GM23338 (cell line): ENCODE measurements at regions not wholly inside any gene's neighbourhood (a gene's known extent, or its start where the extent isn't known, plus 50 kb on each side); places are given as distances from the start of the nearest gene placed in this dataset.

Experiments used
- ATAC-seq: fragments of 200-7000 bp; cut with Tn5 transposase; 3 replicates; pipeline ENCODE4 v1.9.1; 2020
- DNase-seq: peaks from one replicate; pipeline ENCODE4 v3.0.0-alpha.2; 2015; ENCODE audit warnings: low spot score
- H2AFZ ChIP-seq: fragments of 200-600 bp; sonication (generic); 2 replicates; pipeline ENCODE4 v1.8.0; 2016; ENCODE audit warnings: antibody characterized with exemption, mild to moderate bottlenecking, moderate library complexity
- H3F3A ChIP-seq: fragments of 200-600 bp; sonication (generic); replicated peaks from 2 replicates; pipeline ENCODE4 v1.8.0; 2017; ENCODE audit warnings: antibody characterized with exemption, mixed run types, low read depth
- H3K27ac ChIP-seq: fragments of 200-600 bp; sonication (generic); 2 replicates; pipeline ENCODE4 v1.6.1; 2016; ENCODE audit warnings: low read depth
- H3K27me3 ChIP-seq: fragments of 200-600 bp; sonication (generic); 2 replicates; pipeline ENCODE4 v1.8.0; 2016; ENCODE audit warnings: mild to moderate bottlenecking, mixed run types, moderate library complexity; ENCODE audit not compliant: insufficient read depth
- H3K36me3 ChIP-seq: fragments of 200-600 bp; sonication (generic); 2 replicates; pipeline ENCODE4 v1.8.0; 2016; ENCODE audit warnings: mild to moderate bottlenecking; ENCODE audit not compliant: insufficient read depth
- H3K4me1 ChIP-seq: fragments of 200-600 bp; sonication (generic); 2 replicates; pipeline ENCODE4 v1.8.0; 2016; ENCODE audit warnings: mild to moderate bottlenecking, moderate library complexity; ENCODE audit not compliant: insufficient read depth
- H3K4me2 ChIP-seq: fragments of 200-600 bp; sonication (generic); 2 replicates; pipeline ENCODE4 v1.7.1; 2017; ENCODE audit warnings: mixed run types
- H3K4me3 ChIP-seq: fragments of 200-600 bp; sonication (generic); 2 replicates; pipeline ENCODE4 v1.6.1; 2016; ENCODE audit warnings: mixed run types
- H3K79me2 ChIP-seq: fragments of 200-600 bp; sonication (generic); replicated peaks from 2 replicates; pipeline ENCODE4 v1.8.0; 2017; ENCODE audit warnings: mild to moderate bottlenecking; ENCODE audit not compliant: insufficient read depth
- H3K9me2 ChIP-seq: fragments of 200-600 bp; sonication (generic); 2 replicates; pipeline ENCODE4 v1.8.0; 2017; ENCODE audit not compliant: insufficient read depth
- H4K20me1 ChIP-seq: fragments of 200-600 bp; sonication (generic); replicated peaks from 2 replicates; pipeline ENCODE4 v1.8.0; 2017; ENCODE audit warnings: mild to moderate bottlenecking; ENCODE audit not compliant: insufficient read depth
- H3K27ac Mint-ChIP-seq: 2 replicates; pipeline ENCODE4 v1.8.0; 2020; ENCODE audit warnings: inconsistent platforms, mild to moderate bottlenecking, moderate library complexity, mixed read lengths
- H3K27me3 Mint-ChIP-seq: 3 replicates; pipeline ENCODE4 v1.8.0; 2022; ENCODE audit warnings: low read depth, mild to moderate bottlenecking, moderate library complexity, mixed read lengths, inconsistent platforms; ENCODE audit not compliant: insufficient read depth, poor library complexity
- H3K36me3 Mint-ChIP-seq: 3 replicates; pipeline ENCODE4 v1.8.0; 2021; ENCODE audit warnings: low read depth, mild to moderate bottlenecking, inconsistent platforms, moderate library complexity, mixed read lengths
- H3K4me1 Mint-ChIP-seq: 3 replicates; pipeline ENCODE4 v1.8.0; 2020; ENCODE audit warnings: mild to moderate bottlenecking, inconsistent platforms, mixed read lengths
- H3K4me3 Mint-ChIP-seq: 3 replicates; pipeline ENCODE4 v1.8.0; 2021; ENCODE audit warnings: moderate library complexity, mild to moderate bottlenecking, inconsistent platforms, mixed read lengths
- H3K9me3 Mint-ChIP-seq: 3 replicates; pipeline ENCODE4 v1.8.0; 2020; ENCODE audit warnings: moderate library complexity, mild to moderate bottlenecking, inconsistent platforms, mixed read lengths
- CREB1 ChIP-seq: fragments of 250-450 bp; sonication (Bioruptor Pico); IDR thresholded peaks from 2 replicates; pipeline ENCODE4 v1.5.0; 2020; ENCODE audit warnings: low read depth, mild to moderate bottlenecking, moderate library complexity
- CTCF ChIP-seq, 2 experiments: fragments of 200-600 bp in 1 of 2; sonication (generic) in 1 of 2; conservative IDR thresholded peaks; 2 replicates each; pipeline versions ENCODE4 v1.5.1 to v1.6.1; 2016 to 2017; ENCODE audit warnings: antibody characterized with exemption in 2 of 2, low read depth in 2 of 2, mild to moderate bottlenecking in 2 of 2, moderate library complexity in 1 of 2
- EZH2 ChIP-seq: fragments of 200-600 bp; sonication (generic); IDR thresholded peaks from one replicate; pipeline ENCODE4 v1.8.0; 2017; ENCODE audit warnings: antibody characterized with exemption, mild to moderate bottlenecking, low read depth; ENCODE audit not compliant: unreplicated experiment
- EZH2phosphoT487 ChIP-seq: fragments of 200-600 bp; sonication (generic); IDR thresholded peaks from one replicate; pipeline ENCODE4 v1.8.1; 2018; ENCODE audit warnings: antibody characterized with exemption; ENCODE audit not compliant: unreplicated experiment
- REST ChIP-seq: IDR thresholded peaks from one replicate; pipeline ENCODE4 v1.6.1; 2018; ENCODE audit warnings: antibody characterized with exemption; ENCODE audit not compliant: unreplicated experiment
- ZNF114 ChIP-seq: fragments of 250-450 bp; sonication (Bioruptor Pico); IDR thresholded peaks from 2 replicates; pipeline ENCODE4 v1.5.0; 2020; ENCODE audit warnings: mild to moderate bottlenecking, moderate library complexity
- ZNF331 ChIP-seq: fragments of 250-450 bp; sonication (Bioruptor Pico); IDR thresholded peaks from 2 replicates; pipeline ENCODE4 v1.5.0; 2020; ENCODE audit warnings: low read depth, mild to moderate bottlenecking, moderate library complexity

GRCh38 chr4:37000281-37000680, 244.3 kb upstream of the NWD2 start (continued):
- TF ChIP-seq CTCF (conservative IDR thresholded peaks at IDR 0.05; ENCODE audit: low read depth in 2 of 2) = no peak

GRCh38 chr4:37001688-37002436, 242.7 kb upstream of the NWD2 start:
- H3K4me1 Mint-ChIP-seq = peaks cover 17% of the 10 kb centered on the region
- TF ChIP-seq EZH2 (no peak), ZNF331 (CRISPR knock-in tag) (no peak), ZNF114 (CRISPR knock-in tag) (no peak), CREB1 (CRISPR knock-in tag) (no peak), EZH2phosphoT487 (no peak), REST (no peak)

More at GRCh38 chr4:37001688-37002436, 242.7 kb upstream of the NWD2 start:
- H3K27me3 ChIP-seq = no peaks in the 10 kb centered on the region
- H3K9me2 ChIP-seq = 0 out of 2 replicates have a peak, but pooled peaks cover 9% of the 10 kb centered on the region
- Mint-ChIP-seq H3K27ac (no peak overlapping the region), H3K36me3 (peaks cover 20% of the 10 kb centered on the region; the same call in 2 of the 3 replicates), H3K4me3 (no peak overlapping the region), H3K9me3 (peaks cover 20% of the 10 kb centered on the region; the same call in 2 of the 3 replicates), H3K27me3 (no peaks in the 10 kb centered on the region)
- no peaks in the 10 kb centered on the region for H4K20me1 ChIP-seq
- peaks cover 12% of the 10 kb centered on the region for H3K4me1 ChIP-seq
- H3K79me2 ChIP-seq = no peaks in the 10 kb centered on the region
- H3K27ac ChIP-seq = no peak overlapping the region
- no peaks in the 10 kb centered on the region for H3F3A ChIP-seq
- no peak overlapping the region for H3K4me2 ChIP-seq
- H3K36me3 ChIP-seq = no peaks in the 10 kb centered on the region
- no peak overlapping the region for H3K4me3 ChIP-seq
- ATAC-seq = no peak
- peak overlapping the region; percentile 47; the same call in 1 of the 2 replicates for H2AFZ ChIP-seq
- DNase-seq = no peak
